ENCODE measurements at regions not wholly inside any gene's neighbourhood (a gene's known extent, or its start where the extent isn't known, plus 50 kb on each side); places are given as distances from the start of the nearest gene placed in this dataset.

DNA sequence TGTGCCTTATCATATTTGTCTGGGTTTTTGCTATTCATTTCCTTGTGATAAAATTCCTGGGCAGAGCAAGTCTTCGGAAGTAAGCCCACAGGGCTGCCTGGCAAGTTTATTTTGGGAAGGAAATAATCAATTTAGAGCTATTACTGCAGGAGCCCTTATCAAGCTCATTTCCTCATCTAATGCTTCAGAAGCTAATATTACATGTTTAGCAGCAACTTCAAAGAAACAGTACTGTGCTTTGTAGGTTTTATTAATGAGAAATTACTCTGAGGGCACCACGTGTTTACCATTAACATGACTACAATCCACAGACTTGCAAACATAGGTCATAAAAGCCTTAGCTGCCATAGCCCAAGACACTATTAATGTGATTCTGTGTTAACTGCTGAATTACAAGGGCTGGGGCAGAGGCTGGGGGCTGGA is 540.0 kb downstream of the SPRY1 start:
- intact Hi-C loops (cut with DNase I), result no loop called here
- Histone ChIP-seq H3K27ac (no peak overlapping the region), H3K27me3 (no peaks in the 10 kb centered on the region), H3K4me3 (no peak overlapping the region), H3K36me3 (no peaks in the 10 kb centered on the region), H3K4me1 (no peaks in the 10 kb centered on the region), H3K9me3 (no peaks in the 10 kb centered on the region)
- TF ChIP-seq, protein P1, sequence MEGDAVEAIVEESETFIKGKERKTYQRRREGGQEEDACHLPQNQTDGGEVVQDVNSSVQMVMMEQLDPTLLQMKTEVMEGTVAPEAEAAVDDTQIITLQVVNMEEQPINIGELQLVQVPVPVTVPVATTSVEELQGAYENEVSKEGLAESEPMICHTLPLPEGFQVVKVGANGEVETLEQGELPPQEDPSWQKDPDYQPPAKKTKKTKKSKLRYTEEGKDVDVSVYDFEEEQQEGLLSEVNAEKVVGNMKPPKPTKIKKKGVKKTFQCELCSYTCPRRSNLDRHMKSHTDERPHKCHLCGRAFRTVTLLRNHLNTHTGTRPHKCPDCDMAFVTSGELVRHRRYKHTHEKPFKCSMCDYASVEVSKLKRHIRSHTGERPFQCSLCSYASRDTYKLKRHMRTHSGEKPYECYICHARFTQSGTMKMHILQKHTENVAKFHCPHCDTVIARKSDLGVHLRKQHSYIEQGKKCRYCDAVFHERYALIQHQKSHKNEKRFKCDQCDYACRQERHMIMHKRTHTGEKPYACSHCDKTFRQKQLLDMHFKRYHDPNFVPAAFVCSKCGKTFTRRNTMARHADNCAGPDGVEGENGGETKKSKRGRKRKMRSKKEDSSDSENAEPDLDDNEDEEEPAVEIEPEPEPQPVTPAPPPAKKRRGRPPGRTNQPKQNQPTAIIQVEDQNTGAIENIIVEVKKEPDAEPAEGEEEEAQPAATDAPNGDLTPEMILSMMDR (IDR thresholded peaks at IDR 0.05), result no peak
- DNase-seq, result no peak
- ATAC-seq, result no peak

DNA sequence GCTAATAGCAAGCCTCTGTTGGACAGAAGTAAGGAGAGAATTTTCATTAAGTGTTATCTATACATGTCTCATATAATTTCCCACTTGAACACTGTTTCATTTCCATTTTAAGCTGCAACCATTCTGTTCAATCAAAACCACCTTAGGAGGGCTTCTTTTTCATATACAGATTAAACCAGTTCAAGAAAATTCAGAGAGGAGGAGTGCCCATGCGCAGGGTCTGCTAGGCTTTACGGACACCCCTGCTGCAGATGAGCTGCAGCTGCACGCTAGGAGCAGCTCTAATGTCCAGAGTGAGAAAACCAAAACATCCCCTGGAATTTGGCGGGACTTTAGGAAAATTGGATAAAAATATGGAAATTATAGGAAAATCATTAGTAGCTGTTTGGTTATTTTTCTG is 541.0 kb downstream of the SPRY1 start:
- Histone ChIP-seq H3K27me3 (no peaks in the 10 kb centered on the region), H3K27ac (no peak overlapping the region), H3K36me3 (no peaks in the 10 kb centered on the region), H3K4me3 (no peak overlapping the region), H3K4me1 (no peaks in the 10 kb centered on the region), H3K9me3 (no peaks in the 10 kb centered on the region)
- no peak for ATAC-seq
- no peak for DNase-seq
- TF ChIP-seq, protein P1 (IDR thresholded peaks at IDR 0.05), result no peak
- intact Hi-C loops (cut with DNase I), result no loop called here

DNA sequence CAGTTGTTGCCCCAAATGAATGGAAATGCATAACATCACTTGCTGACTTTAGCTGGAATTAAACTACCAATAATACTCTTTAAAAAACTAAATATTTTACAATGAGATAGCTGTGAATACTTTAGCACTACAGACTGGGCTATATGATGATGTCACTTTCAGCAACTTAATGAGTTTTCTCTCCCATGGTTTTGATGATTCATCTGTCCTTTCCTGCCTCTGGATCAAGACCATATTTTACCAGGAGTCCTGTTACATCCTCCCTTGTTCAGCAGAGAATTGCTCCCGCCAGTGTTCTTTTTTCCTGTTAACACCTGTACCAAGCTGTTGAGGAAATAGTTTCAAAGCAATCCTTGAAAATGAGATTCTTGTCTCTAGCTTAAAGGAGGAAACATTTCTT is 543.0 kb downstream of the SPRY1 start:
- Histone ChIP-seq H3K27ac (no peak overlapping the region), H3K36me3 (no peaks in the 10 kb centered on the region), H3K4me3 (no peak overlapping the region), H3K27me3 (no peaks in the 10 kb centered on the region), H3K9me3 (no peaks in the 10 kb centered on the region), H3K4me1 (no peaks in the 10 kb centered on the region)
- ATAC-seq (no peak), DNase-seq (no peak)
- intact Hi-C loops (cut with DNase I), result no loop called here
- TF ChIP-seq, protein P1 (IDR thresholded peaks at IDR 0.05), result no peak

DNA sequence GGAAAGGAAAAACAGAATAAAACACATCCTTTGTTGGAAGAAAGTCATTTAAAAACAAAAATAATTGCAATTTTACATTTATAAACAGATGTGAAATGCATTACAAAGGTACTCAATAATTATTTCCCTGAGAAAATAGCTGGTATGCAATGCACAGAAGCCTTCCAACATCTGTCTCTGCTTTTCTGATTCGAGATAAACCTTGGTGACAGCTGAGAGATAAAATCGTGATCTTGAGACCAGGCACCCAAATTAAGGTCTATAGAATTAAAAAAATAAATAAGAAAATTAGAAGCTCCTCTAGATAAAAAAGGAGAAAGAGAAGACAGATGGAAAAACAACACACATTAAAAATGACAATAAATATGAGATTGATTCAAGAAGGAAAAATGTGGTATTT is 544.0 kb downstream of the SPRY1 start:
- no peaks in the 10 kb centered on the region for H3K27me3 ChIP-seq
- no peaks in the 10 kb centered on the region for H3K9me3 ChIP-seq
- no peaks in the 10 kb centered on the region for H3K4me1 ChIP-seq
- H3K4me3 ChIP-seq, result no peak overlapping the region
- DNase-seq (no peak), ATAC-seq (no peak)
- no peaks in the 10 kb centered on the region for H3K36me3 ChIP-seq
- TF ChIP-seq, protein P1 (IDR thresholded peaks at IDR 0.05), result no peak
- no peak overlapping the region for H3K27ac ChIP-seq
- intact Hi-C loops (cut with DNase I), result no loop called here

DNA sequence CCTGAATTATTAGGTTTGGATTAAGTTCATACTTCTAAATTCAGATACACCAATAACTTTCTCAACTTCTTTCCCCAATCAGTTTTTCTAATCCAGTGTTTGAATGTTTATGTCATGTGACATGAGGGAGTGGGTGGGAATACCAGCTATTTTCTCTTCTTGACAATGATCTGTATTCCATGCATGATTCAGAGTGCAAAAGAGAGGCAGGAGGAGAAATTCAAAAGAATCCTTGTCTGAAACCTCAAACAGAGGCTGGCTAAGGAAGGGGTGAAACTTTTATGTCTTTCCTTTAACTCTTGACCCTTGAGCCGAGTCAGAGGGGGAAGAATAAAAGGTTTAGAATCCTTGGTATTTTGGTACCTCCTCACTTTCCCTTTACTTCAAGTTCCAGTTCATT is 544.7 kb downstream of the SPRY1 start:
- Histone ChIP-seq H3K36me3 (no peaks in the 10 kb centered on the region), H3K27ac (no peak overlapping the region), H3K4me3 (no peak overlapping the region), H3K9me3 (no peaks in the 10 kb centered on the region), H3K4me1 (no peaks in the 10 kb centered on the region), H3K27me3 (no peaks in the 10 kb centered on the region)
- TF ChIP-seq, protein P1 (IDR thresholded peaks at IDR 0.05), result no peak
- DNase-seq, result no peak
- intact Hi-C loops (cut with DNase I), result no loop called here
- no peak for ATAC-seq

DNA sequence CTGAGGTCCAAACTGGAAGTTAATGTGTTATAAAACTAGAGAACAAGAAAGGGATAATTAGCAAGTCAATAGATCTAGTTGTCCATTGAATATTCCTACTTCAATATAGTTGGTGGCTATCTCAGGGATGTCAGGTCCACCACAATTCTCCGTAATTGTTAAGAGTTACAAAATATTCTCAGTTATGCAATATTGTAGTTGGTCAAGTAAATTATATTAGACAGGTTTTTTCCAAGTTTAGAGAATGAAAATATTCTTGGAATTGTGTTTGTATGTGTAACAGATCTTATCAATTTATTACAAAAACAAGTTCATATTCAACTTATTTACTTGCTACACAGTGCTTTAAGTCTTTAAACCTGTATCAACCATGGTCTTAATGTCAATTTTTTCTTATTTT is 547.4 kb downstream of the SPRY1 start:
- H3K4me1 ChIP-seq, result no peaks in the 10 kb centered on the region
- no peak overlapping the region for H3K4me3 ChIP-seq
- DNase-seq (no peak), ATAC-seq (no peak)
- intact Hi-C loops (cut with DNase I), result no loop called here
- H3K9me3 ChIP-seq, result no peaks in the 10 kb centered on the region
- H3K36me3 ChIP-seq, result no peaks in the 10 kb centered on the region
- H3K27me3 ChIP-seq, result no peaks in the 10 kb centered on the region
- no peak overlapping the region for H3K27ac ChIP-seq
- TF ChIP-seq, protein P1 (IDR thresholded peaks at IDR 0.05), result no peak
